Activated naive CD4-positive, alpha-beta T cell treated with anti-CD3 and anti-CD28 coated beads, Interleukin-2, amount 50 U/mL, for 24 hours (primary cell): ENCODE measurements at regions not wholly inside any gene's neighbourhood (a gene's known extent, or its start where the extent isn't known, plus 50 kb on each side); places are given as distances from the start of the nearest gene placed in this dataset.
A peak's percentile ranks its signal among the peaks of the same experiment; 100 is the strongest.

Experiments
- H3K27ac Mint-ChIP-seq: one replicate; pipeline ENCODE4 v1.8.0; 2021; ENCODE audit warnings: mild to moderate bottlenecking, mixed read lengths
- H3K27me3 Mint-ChIP-seq: one replicate; pipeline ENCODE4 v1.8.0; 2021; ENCODE audit warnings: mixed read lengths
- H3K36me3 Mint-ChIP-seq: one replicate; pipeline ENCODE4 v1.8.0; 2021; ENCODE audit warnings: mixed read lengths
- H3K4me1 Mint-ChIP-seq: one replicate; pipeline ENCODE4 v1.8.0; 2021; ENCODE audit warnings: mixed read lengths
- H3K4me3 Mint-ChIP-seq: one replicate; pipeline ENCODE4 v1.8.0; 2021; ENCODE audit warnings: mild to moderate bottlenecking, mixed read lengths
- H3K9me3 Mint-ChIP-seq: one replicate; pipeline ENCODE4 v1.8.0; 2021; ENCODE audit warnings: mixed read lengths

DNA sequence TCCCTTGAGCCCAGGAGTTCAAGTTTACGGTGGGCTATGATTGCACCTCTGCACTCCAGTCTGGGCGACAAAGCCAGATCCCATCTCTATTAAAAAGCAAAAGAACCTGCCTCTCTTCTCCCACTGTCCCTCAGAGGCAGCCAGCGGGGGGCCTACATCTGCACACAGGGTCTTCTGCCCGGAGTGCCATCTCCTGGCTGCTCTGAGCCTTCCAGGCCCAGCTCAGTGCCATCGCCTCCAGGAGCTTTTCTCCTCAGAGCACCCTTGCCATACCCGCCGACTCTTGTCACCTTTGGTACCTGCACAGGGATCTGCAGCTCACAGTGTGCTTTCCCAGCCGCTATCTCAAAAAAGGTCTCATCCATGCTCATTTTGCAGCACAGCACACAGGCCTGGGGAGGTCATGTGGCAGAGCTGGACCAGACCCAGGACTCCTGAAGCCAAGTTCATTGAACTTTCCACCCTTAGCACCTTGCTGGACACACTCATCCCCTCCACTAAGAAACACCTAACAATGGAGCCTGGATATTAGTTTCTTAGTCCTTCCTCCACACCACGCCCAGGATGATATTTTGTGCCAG, 186.3 kb downstream of the HAUS1 start:
- no peaks in the 10 kb centered on the region for H3K9me3 Mint-ChIP-seq
- H3K27me3 Mint-ChIP-seq: no peaks in the 10 kb centered on the region
- H3K36me3 Mint-ChIP-seq: no peaks in the 10 kb centered on the region
- H3K27ac Mint-ChIP-seq: no peak overlapping the region
- H3K4me1 Mint-ChIP-seq: no peaks in the 10 kb centered on the region
- H3K4me3 Mint-ChIP-seq: no peak overlapping the region

DNA sequence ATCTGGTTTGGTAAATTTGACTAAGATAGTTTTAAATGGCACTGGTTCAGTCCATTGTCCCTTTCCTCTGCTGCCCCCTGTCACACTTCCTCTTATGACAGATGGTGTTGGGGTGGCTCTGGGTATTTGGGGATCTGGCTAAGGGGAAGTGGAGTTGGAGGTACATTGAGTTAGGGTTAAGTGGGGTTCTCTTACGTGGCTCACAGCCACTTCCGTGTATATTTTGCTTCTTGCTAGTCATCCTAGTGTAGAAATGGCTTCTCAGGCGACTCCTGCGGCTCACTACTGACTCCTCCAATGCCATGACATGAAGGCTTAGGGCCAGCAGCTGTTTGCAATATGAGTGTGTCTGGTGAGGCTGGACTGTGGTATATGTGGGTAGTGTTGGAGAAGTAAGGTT, 187.0 kb downstream of the HAUS1 start:
- Mint-ChIP-seq H3K27ac (no peak overlapping the region), H3K36me3 (no peaks in the 10 kb centered on the region), H3K4me1 (no peaks in the 10 kb centered on the region), H3K27me3 (no peaks in the 10 kb centered on the region), H3K9me3 (no peaks in the 10 kb centered on the region), H3K4me3 (no peak overlapping the region)

- no peak overlapping the region for H3K4me3 Mint-ChIP-seq
- H3K27me3 Mint-ChIP-seq: no peaks in the 10 kb centered on the region
- H3K9me3 Mint-ChIP-seq: no peaks in the 10 kb centered on the region
- no peaks in the 10 kb centered on the region for H3K36me3 Mint-ChIP-seq
- peaks cover 4% of the 10 kb centered on the region for H3K4me1 Mint-ChIP-seq
- no peak overlapping the region for H3K27ac Mint-ChIP-seq
Observed at GRCh38 chr18:46293742-46294181, 189.6 kb downstream of the HAUS1 start.

DNA sequence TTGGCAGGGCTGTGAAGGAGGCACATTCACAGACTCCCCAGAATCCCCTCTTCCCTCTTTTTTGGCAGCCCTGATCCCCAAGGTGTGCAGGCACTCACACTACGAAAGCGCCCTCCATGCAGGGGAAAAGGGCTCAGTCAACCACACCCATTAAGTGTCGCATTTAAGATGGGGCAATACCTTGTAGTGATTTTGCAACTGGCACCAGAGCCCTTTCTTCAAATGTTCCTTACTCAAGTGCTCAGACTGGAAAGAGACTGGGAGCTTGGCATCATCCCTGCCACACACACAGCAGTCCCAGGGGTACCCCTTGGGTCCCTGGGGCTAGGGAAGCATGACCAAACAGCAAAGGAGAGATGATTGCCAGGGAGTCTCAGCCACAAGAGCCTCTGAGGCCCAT, 190.1 kb downstream of the HAUS1 start:
- Mint-ChIP-seq H3K27ac (no peak overlapping the region), H3K9me3 (no peaks in the 10 kb centered on the region), H3K27me3 (no peaks in the 10 kb centered on the region), H3K36me3 (no peaks in the 10 kb centered on the region), H3K4me1 (peaks cover 4% of the 10 kb centered on the region), H3K4me3 (no peak overlapping the region)

DNA sequence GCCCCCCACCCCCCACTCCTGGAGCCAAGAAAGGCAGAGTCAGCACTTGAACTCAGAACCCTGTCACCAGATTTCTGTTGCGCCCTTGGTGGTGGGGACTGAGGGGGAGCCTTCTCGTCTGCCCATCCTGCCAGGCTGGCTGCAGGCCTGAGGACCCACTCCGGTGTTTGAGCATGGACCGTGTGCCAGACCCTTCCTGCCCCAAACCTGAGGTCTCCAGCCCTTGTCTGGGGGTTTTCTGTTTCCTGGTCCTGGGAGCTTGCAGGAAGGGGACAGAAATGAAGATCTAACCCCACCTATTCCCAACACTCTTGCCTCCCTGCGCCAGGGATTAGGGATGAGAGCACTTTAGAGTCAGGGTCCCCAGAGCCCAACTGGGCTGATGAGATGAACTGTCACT, 190.6 kb downstream of the HAUS1 start:
- no peaks in the 10 kb centered on the region for H3K27me3 Mint-ChIP-seq
- no peaks in the 10 kb centered on the region for H3K9me3 Mint-ChIP-seq
- H3K4me3 Mint-ChIP-seq: no peak overlapping the region
- no peaks in the 10 kb centered on the region for H3K36me3 Mint-ChIP-seq
- no peak overlapping the region for H3K27ac Mint-ChIP-seq
- H3K4me1 Mint-ChIP-seq: peaks cover 4% of the 10 kb centered on the region

DNA sequence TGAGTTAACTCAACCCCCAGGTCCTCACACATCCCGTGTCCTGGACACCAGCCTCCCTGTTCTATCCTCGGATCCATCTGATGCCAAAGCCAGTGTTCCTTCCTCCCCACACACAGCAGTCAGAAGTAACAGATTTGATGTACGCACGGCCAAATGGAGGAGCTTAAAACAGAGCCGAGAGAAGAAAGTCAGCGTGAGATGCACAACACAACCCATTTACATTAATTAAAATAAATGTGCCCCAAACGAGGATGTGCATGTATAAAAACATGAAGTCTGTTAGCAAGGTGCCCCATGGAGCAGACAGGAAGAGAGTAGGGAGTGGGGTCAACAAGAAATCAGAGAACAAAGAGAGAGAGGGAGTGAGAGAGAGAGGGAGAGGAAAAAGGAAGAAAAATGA, 191.2 kb downstream of the HAUS1 start:
- Mint-ChIP-seq H3K27ac (no peak overlapping the region), H3K27me3 (no peaks in the 10 kb centered on the region), H3K4me3 (no peak overlapping the region), H3K36me3 (no peaks in the 10 kb centered on the region), H3K4me1 (peaks cover 4% of the 10 kb centered on the region), H3K9me3 (no peaks in the 10 kb centered on the region)

DNA sequence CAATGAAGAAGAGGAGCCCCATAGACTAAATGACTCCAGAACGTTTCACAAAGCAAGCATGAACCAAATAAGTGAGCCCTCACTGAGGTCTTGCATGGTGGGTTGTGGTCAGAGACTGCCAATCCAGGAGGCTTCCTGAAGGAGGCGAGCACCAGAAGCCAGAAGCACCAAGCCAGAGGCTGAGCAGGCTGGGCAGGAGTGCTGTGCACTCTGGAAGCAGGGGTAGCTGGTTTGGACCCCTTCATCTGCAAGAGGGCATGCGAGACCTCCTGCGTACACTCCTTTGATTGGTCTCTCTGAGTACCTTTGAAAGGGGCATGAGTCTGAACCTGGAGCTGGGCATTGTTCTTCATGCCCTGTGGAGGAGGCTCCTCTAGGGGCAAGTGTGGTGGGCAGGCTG, 192.5 kb downstream of the HAUS1 start:
- Mint-ChIP-seq H3K9me3 (no peaks in the 10 kb centered on the region), H3K27me3 (peaks cover 3% of the 10 kb centered on the region), H3K27ac (no peak overlapping the region), H3K4me1 (peaks cover 4% of the 10 kb centered on the region), H3K4me3 (no peak overlapping the region), H3K36me3 (no peaks in the 10 kb centered on the region)

GRCh38 chr18:46297124-46297523, 192.9 kb downstream of the HAUS1 start:
- Mint-ChIP-seq H3K4me1 (peaks cover 4% of the 10 kb centered on the region), H3K4me3 (no peak overlapping the region), H3K27ac (no peak overlapping the region)

DNA sequence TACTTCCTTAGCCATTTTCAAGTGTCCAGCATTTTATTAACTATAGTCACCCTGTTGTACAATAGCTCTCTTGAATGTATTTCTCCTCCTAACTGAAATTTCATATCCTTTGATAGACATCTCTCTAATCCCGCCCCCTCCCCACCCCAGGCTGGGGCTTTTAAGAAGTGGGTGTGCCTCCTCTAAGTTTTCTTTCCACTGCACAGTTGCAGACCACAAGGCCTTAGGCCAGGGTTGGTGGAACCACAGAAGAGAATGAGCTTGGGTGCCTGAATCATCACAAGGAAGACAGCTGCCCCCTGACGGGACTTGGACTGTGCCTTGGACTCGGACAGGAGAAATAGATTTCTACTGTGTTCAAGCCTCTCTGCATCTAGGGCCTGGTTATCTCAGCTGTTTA, 193.4 kb downstream of the HAUS1 start:
- H3K4me1 Mint-ChIP-seq: peaks cover 6% of the 10 kb centered on the region
- no peaks in the 10 kb centered on the region for H3K9me3 Mint-ChIP-seq
- H3K27me3 Mint-ChIP-seq: peaks cover 6% of the 10 kb centered on the region
- H3K4me3 Mint-ChIP-seq: no peak overlapping the region
- H3K27ac Mint-ChIP-seq: no peak overlapping the region
- no peaks in the 10 kb centered on the region for H3K36me3 Mint-ChIP-seq

More at GRCh38 chr18:46297124-46297523, 192.9 kb downstream of the HAUS1 start:
- Mint-ChIP-seq H3K27me3 (peaks cover 3% of the 10 kb centered on the region), H3K36me3 (no peaks in the 10 kb centered on the region), H3K9me3 (no peaks in the 10 kb centered on the region)

GRCh38 chr18:46298511-46298910, 194.3 kb downstream of the HAUS1 start:
- Mint-ChIP-seq H3K36me3 (no peaks in the 10 kb centered on the region), H3K27me3 (peaks cover 7% of the 10 kb centered on the region), H3K4me1 (peaks cover 11% of the 10 kb centered on the region), H3K9me3 (no peaks in the 10 kb centered on the region), H3K27ac (no peak overlapping the region), H3K4me3 (no peak overlapping the region)

DNA sequence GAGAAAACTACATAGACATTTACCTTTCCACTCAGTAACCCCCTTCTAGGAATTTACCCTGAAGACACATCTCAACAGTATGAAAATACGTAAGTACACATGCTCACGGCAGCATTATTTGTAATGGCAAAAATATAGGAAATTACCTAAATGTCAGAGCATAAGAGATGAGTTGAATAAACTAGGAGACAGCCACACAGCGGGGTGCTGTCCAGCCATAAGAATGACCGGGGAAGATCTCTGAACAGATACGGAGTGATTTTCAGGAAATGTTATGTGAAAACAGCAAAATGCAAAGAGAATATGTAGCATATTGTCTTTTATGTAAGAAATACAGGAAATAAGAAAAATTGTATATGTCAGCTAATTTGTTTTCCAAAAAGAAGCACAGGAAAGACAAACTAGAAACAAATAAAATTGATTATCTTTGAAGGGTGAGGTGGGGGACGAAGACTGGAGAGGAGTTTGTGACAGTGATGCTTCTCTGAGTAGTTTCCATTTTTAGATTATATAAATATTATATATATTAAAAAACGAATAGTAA, 195.4 kb downstream of the HAUS1 start:
- no peaks in the 10 kb centered on the region for H3K9me3 Mint-ChIP-seq
- H3K4me1 Mint-ChIP-seq: peaks cover 11% of the 10 kb centered on the region
- H3K4me3 Mint-ChIP-seq: no peak overlapping the region
- peaks cover 7% of the 10 kb centered on the region for H3K27me3 Mint-ChIP-seq
- H3K27ac Mint-ChIP-seq: no peak overlapping the region
- no peaks in the 10 kb centered on the region for H3K36me3 Mint-ChIP-seq

DNA sequence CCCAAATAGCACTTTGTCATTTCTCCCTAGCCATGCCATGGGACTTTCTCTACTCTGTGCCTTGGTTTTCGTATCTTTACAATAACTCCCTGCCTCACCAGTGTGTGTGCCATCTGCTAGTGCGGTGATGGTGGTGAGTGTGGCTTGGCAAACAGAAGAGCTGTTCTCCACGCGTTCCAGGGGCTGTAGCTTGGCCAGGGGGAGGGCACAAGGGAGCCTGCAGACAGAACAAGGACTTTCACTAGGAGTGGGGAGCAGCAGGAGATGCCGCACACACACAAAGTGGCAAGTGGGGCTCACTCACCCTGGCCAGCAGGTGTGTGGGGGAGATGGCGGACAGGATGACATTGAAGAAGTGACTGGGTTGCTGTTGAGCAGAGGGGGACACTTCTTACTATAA, 196.9 kb downstream of the HAUS1 start:
- no peak overlapping the region for H3K27ac Mint-ChIP-seq
- peaks cover 7% of the 10 kb centered on the region for H3K27me3 Mint-ChIP-seq
- no peaks in the 10 kb centered on the region for H3K36me3 Mint-ChIP-seq
- no peaks in the 10 kb centered on the region for H3K9me3 Mint-ChIP-seq
- H3K4me3 Mint-ChIP-seq: no peak overlapping the region
- peaks cover 11% of the 10 kb centered on the region for H3K4me1 Mint-ChIP-seq

DNA sequence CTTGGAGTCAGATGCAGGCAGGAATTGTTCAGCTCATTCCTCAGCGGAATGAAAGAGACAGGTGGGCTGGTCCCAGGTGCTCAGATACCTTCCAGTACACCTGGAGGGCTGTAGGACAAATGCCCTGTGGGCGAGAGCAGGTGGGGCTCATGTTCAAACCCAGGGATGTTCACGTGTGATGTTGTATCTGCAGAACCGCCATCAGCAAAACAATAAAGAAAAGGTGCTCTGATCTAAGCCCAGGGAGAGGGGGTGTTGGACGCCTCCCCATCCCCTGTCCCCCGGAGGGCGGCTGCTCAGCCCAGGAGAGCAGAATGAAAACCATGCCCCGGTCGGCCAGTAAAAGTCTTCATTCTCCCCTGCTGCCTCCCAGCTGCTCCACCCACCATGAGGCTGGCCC, 197.4 kb downstream of the HAUS1 start:
- H3K4me1 Mint-ChIP-seq: peaks cover 11% of the 10 kb centered on the region
- no peaks in the 10 kb centered on the region for H3K36me3 Mint-ChIP-seq
- H3K27ac Mint-ChIP-seq: no peak overlapping the region
- no peaks in the 10 kb centered on the region for H3K9me3 Mint-ChIP-seq
- H3K27me3 Mint-ChIP-seq: peaks cover 7% of the 10 kb centered on the region
- no peak overlapping the region for H3K4me3 Mint-ChIP-seq

GRCh38 chr18:46302528-46303485, 198.6 kb downstream of the HAUS1 start:
- Mint-ChIP-seq H3K36me3 (no peaks in the 10 kb centered on the region), H3K27ac (peak overlapping the region; percentile 9), H3K27me3 (peaks cover 7% of the 10 kb centered on the region), H3K4me3 (peak overlapping the region; percentile 57), H3K9me3 (peaks cover 4% of the 10 kb centered on the region), H3K4me1 (peaks cover 11% of the 10 kb centered on the region)

- no peak overlapping the region for H3K4me3 Mint-ChIP-seq
- no peaks in the 10 kb centered on the region for H3K36me3 Mint-ChIP-seq
- peaks cover 4% of the 10 kb centered on the region for H3K9me3 Mint-ChIP-seq
- no peak overlapping the region for H3K27ac Mint-ChIP-seq
- H3K4me1 Mint-ChIP-seq: no peaks in the 10 kb centered on the region
- H3K27me3 Mint-ChIP-seq: no peaks in the 10 kb centered on the region
Observed at GRCh38 chr18:46310258-46310657, 206.1 kb downstream of the HAUS1 start.

DNA sequence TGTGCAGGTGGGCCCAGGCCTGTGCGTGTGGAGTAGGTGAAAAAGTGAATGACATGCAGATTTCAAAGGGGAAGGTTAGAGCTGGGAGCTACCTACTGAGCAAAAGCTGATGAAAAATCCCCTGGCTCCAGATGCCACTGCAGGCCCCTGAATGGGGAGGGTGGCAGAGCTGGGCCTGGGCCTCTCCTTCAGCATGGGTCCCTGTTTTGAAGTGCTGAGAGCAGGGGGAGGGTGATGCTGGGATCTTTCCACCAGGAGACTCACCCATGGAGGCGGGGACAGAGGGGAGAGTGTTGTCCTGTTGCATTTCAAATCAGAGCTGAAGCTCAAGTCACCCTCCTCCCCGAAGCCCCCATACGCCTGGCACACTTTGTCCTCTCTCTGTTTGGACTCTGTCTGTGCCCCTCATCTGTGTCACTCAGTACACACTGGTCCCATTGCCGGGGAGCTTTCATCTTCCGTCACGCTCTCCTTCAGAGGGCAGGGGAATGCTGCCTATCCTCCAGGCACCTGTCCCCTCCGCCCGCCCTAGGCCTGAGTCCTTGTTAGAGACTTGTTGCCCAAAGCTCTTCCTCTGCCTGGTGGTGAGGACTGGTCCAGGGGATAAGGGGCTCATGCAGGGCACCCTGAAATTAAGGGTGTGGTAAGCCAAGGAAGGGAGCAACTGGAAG, 206.6 kb downstream of the HAUS1 start:
- Mint-ChIP-seq H3K27ac (no peak overlapping the region), H3K36me3 (no peaks in the 10 kb centered on the region), H3K27me3 (no peaks in the 10 kb centered on the region)

More for the DNA sequence above, 206.6 kb downstream of the HAUS1 start:
- Mint-ChIP-seq H3K4me1 (no peaks in the 10 kb centered on the region), H3K4me3 (no peak overlapping the region), H3K9me3 (peaks cover 4% of the 10 kb centered on the region)
